ENCODE measurements at regions not wholly inside any gene's neighbourhood (a gene's known extent, or its start where the extent isn't known, plus 50 kb on each side); places are given as distances from the start of the nearest gene placed in this dataset.

- CTCF ChIA-PET = no interaction called here
- Histone ChIP-seq H3K4me3 (ENCODE audit: low read depth, low read length) (no peak overlapping the region), H3K9me3 (ENCODE audit: control insufficient read depth, insufficient read depth, low read depth, low read length) (no peaks in the 10 kb centered on the region), H3K36me3 (ENCODE audit: control insufficient read depth in 2 of 2, insufficient read depth in 1 of 2, low read length in 2 of 2) (no peaks in the 10 kb centered on the region), H3K4me1 (ENCODE audit: control insufficient read depth, insufficient read depth, low read length) (no peaks in the 10 kb centered on the region), H3K27ac (ENCODE audit: extremely low read depth, low read depth, low read length) (no peak overlapping the region)
- TF ChIP-seq ZNF292 (tag by site-specific recombination; IDR thresholded peaks at IDR 0.05; ENCODE audit: borderline replicate concordance, low read depth) = no peak
- no peak for TF ChIP-seq ZNF654 (tag by site-specific recombination; IDR thresholded peaks at IDR 0.05; ENCODE audit: low read depth)
- no peak for TF ChIP-seq REPIN1 (tag by site-specific recombination; IDR thresholded peaks at IDR 0.05; ENCODE audit: low read depth)
- no peak for TF ChIP-seq ZNF37A (tag by site-specific recombination; IDR thresholded peaks at IDR 0.05)
- no peak for TF ChIP-seq ZNF239 (tag by site-specific recombination; IDR thresholded peaks at IDR 0.05)
- TF ChIP-seq ZNF223 (tag by site-specific recombination; IDR thresholded peaks at IDR 0.05) = no peak
- no peak for TF ChIP-seq ZXDB (tag by site-specific recombination; IDR thresholded peaks at IDR 0.05)
- no peak for TF ChIP-seq ZNF19 (tag by site-specific recombination; IDR thresholded peaks at IDR 0.05; ENCODE audit: low read depth)
- no peak for TF ChIP-seq GLI2 (tag by site-specific recombination; IDR thresholded peaks at IDR 0.05; ENCODE audit: borderline replicate concordance, low read depth)
- no peak for TF ChIP-seq ZNF621 (tag by site-specific recombination; IDR thresholded peaks at IDR 0.05)
- no peak for TF ChIP-seq REST (tag by site-specific recombination; IDR thresholded peaks at IDR 0.05)
- TF ChIP-seq KLF16 (tag by site-specific recombination; IDR thresholded peaks at IDR 0.05) = no peak
- no peak for TF ChIP-seq MEIS1 (CRISPR knock-in tag; IDR thresholded peaks at IDR 0.05; ENCODE audit: borderline replicate concordance)
- POLR2A ChIA-PET = no interaction called here
Observed at GRCh38 chr6:119917186-119917585, 567.6 kb upstream of the MAN1A1 start.

- H3K9me3 ChIP-seq (ENCODE audit: control insufficient read depth, insufficient read depth, low read depth, low read length) = no peaks in the 10 kb centered on the region
- no peaks in the 10 kb centered on the region for H3K36me3 ChIP-seq (ENCODE audit: control insufficient read depth in 2 of 2, insufficient read depth in 1 of 2, low read length in 2 of 2)
- ChIA-PET CTCF (interaction anchor here (0.6 to 0.7 kb wide), 2 partner anchors 18 to 594 kb away, joined by 3 read pairs; no protein-coding TSS in a partner anchor), POLR2A (no interaction called here)
- no peak overlapping the region for H3K27ac ChIP-seq (ENCODE audit: extremely low read depth, low read depth, low read length)
- H3K4me1 ChIP-seq (ENCODE audit: control insufficient read depth, insufficient read depth, low read length) = no peaks in the 10 kb centered on the region
- H3K4me3 ChIP-seq (ENCODE audit: low read depth, low read length) = no peak overlapping the region
- TF ChIP-seq PRDM1 (tag by site-specific recombination; IDR thresholded peaks at IDR 0.05) (no peak), SP7 (tag by site-specific recombination; IDR thresholded peaks at IDR 0.05) (no peak), PBX3 (CRISPR knock-in tag; IDR thresholded peaks at IDR 0.05) (no peak), ZSCAN23 (tag by site-specific recombination; IDR thresholded peaks at IDR 0.05) (no peak), ZNF664 (tag by site-specific recombination; IDR thresholded peaks at IDR 0.05) (no peak), ZNF843 (tag by site-specific recombination; IDR thresholded peaks at IDR 0.05) (no peak), ZNF501 (tag by site-specific recombination; IDR thresholded peaks at IDR 0.05) (no peak), HOXA7 (CRISPR knock-in tag; IDR thresholded peaks at IDR 0.05; ENCODE audit: borderline replicate concordance) (no peak), ZNF558 (tag by site-specific recombination; IDR thresholded peaks at IDR 0.05) (no peak), ZNF350 (tag by site-specific recombination; IDR thresholded peaks at IDR 0.05) (no peak), ZSCAN5A (tag by site-specific recombination; IDR thresholded peaks at IDR 0.05) (no peak), ZNF19 (tag by site-specific recombination; IDR thresholded peaks at IDR 0.05; ENCODE audit: low read depth) (no peak), ZFP41 (tag by site-specific recombination; IDR thresholded peaks at IDR 0.05; ENCODE audit: borderline replicate concordance) (no peak), ZNF600 (tag by site-specific recombination; IDR thresholded peaks at IDR 0.05) (no peak), ZEB2 (tag by site-specific recombination; IDR thresholded peaks at IDR 0.05) (no peak), ZNF488 (tag by site-specific recombination; IDR thresholded peaks at IDR 0.05) (no peak), PRDM6 (tag by site-specific recombination; IDR thresholded peaks at IDR 0.05) (no peak), ZBTB17 (tag by site-specific recombination; IDR thresholded peaks at IDR 0.05) (no peak)
Observed at GRCh38 chr6:119915971-119916370, 566.4 kb upstream of the MAN1A1 start.

All from HEK293 (cell line).